ENCODE measurements at regions not wholly inside any gene's neighbourhood (a gene's known extent, or its start where the extent isn't known, plus 50 kb on each side); places are given as distances from the start of the nearest gene placed in this dataset.

DNA sequence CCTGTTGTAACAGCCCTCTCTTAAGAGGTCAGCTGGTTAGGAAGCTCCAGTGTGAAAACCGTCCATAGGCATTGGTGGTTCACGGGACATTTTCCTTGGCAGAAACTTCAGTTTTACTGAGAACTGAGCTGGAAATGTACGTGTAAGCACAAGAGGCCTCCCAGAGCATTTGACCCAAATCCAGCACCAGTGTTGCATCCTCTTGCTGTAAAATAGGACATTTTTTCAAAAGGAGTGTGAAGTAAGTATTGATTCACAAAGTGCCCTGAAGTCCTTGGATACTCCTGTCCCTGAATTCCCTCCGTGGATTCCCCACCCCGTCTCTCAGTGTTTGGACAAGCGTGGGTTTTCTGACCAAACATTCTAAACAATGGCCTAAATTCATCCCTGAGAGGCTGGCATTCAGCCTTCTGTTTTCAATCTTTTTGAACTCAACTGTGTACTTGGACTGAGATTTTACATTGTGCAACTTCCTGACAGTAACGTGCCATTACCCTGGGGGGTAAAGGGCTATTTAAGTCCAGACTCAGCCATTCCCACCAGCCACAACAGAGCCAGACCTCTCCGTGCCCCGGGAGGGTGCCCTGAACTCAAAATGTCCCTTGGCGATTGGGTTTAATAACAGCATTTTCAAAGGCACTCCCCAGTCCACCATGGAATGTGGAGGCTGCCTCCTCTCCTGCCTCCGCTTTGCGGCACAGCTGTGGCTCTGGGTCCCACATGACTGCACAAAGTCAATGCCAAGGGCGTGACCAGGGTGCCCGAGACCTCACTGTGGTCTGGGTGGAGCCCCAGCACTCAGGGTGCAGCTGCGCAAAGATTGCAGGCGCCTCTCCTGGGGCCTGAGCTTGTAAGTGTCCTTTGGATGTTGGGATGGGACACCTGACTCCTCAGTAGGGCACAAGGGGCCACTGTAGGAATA, 92.7 kb upstream of the AFDN start:
- no peak for TF ChIP-seq EZH2 (IDR thresholded peaks at IDR 0.05)
- TF ChIP-seq POLR2AphosphoS5 (IDR thresholded peaks at IDR 0.05; ENCODE audit: borderline replicate concordance, low read depth, low read length) = no peak
- TF ChIP-seq FOXP2 (optimal IDR thresholded peaks at IDR 0.05; ENCODE audit: control extremely low read depth, extremely low read length, insufficient read depth) = no peak
